OCI-LY3 (cell line): ENCODE measurements at regions not wholly inside any gene's neighbourhood (a gene's known extent, or its start where the extent isn't known, plus 50 kb on each side); places are given as distances from the start of the nearest gene placed in this dataset.

ENCODE experiments used
- H2AFZ ChIP-seq: fragments of 200-600, 300-600 bp; shearing (Covaris generic); 2 replicates; pipeline ENCODE4 v1.6.0; 2014; ENCODE audit warnings: antibody characterized with exemption, low read depth, low read length
- H3K27ac ChIP-seq: fragments of 200-600, 300-600 bp; sonication (generic); 2 replicates; pipeline ENCODE4 v1.5.1; 2014; ENCODE audit warnings: mild to moderate bottlenecking, low read length, moderate library complexity, mixed read lengths
- H3K27me3 ChIP-seq: fragments of 200-600, 300-600 bp; sonication (generic); 2 replicates; pipeline ENCODE4 v1.6.1; 2014; ENCODE audit warnings: low read depth, low read length, mixed read lengths
- H3K36me3 ChIP-seq: fragments of 200-600, 300-600 bp; sonication (generic); replicated peaks from 2 replicates; pipeline ENCODE3; 2014; ENCODE audit warnings: low read depth, low read length, mixed read lengths
- H3K4me1 ChIP-seq: fragments of 300-600, 200-600 bp; sonication (generic); 2 replicates; pipeline ENCODE4 v1.6.1; 2014; ENCODE audit warnings: low read length, mixed read lengths
- H3K4me2 ChIP-seq: fragments of 200-600, 300-600 bp; sonication (generic); 2 replicates; pipeline ENCODE4 v1.6.1; 2014; ENCODE audit warnings: low read length, mixed read lengths
- H3K4me3 ChIP-seq: fragments of 300-600, 200-600 bp; sonication (generic); 2 replicates; pipeline ENCODE4 v1.5.1; 2014; ENCODE audit warnings: antibody characterized with exemption, mild to moderate bottlenecking, low read length, moderate library complexity
- H3K79me2 ChIP-seq: fragments of 300-600, 200-600 bp; shearing (Covaris generic); 2 replicates; pipeline ENCODE4 v1.6.1; 2014; ENCODE audit warnings: mild to moderate bottlenecking, low read length, mixed read lengths
- H3K9ac ChIP-seq: fragments of 300-600, 200-600 bp; shearing (Covaris generic); 2 replicates; pipeline ENCODE4 v1.6.0; 2014; ENCODE audit warnings: mild to moderate bottlenecking, low read length, moderate library complexity
- H3K9me3 ChIP-seq: fragments of 200-600, 300-600 bp; shearing (Covaris generic); 2 replicates; pipeline ENCODE4 v1.6.1; 2014; ENCODE audit warnings: low read length, mixed read lengths; ENCODE audit not compliant: insufficient read depth
- H4K20me1 ChIP-seq: fragments of 200-600, 300-600 bp; sonication (generic); 2 replicates; pipeline ENCODE4 v1.6.1; 2016; ENCODE audit warnings: low read length, mixed read lengths; ENCODE audit not compliant: insufficient read depth
- CTCF ChIP-seq: fragments of 200-600, 300-600 bp; sonication (generic); IDR thresholded peaks from 2 replicates; pipeline ENCODE4 v1.5.1; 2014; ENCODE audit warnings: antibody characterized with exemption, low read length, low read depth
- EZH2phosphoT487 ChIP-seq: fragments of 200-600 bp; shearing (Covaris generic); IDR thresholded peaks from 2 replicates; pipeline ENCODE4 v1.6.1; 2018; ENCODE audit warnings: antibody characterized with exemption, mixed run types, low read depth

GRCh38 chr3:70811880-70812279 lies 499.4 kb upstream of the MDFIC2 start:
- Histone ChIP-seq H3K79me2 (no peaks in the 10 kb centered on the region), H3K4me1 (no peaks in the 10 kb centered on the region), H3K36me3 (no peaks in the 10 kb centered on the region), H3K9me3 (no peaks in the 10 kb centered on the region), H3K27me3 (0 out of 2 replicates have a peak, but pooled peaks cover 4% of the 10 kb centered on the region), H2AFZ (no peak overlapping the region), H3K27ac (no peak overlapping the region), H3K4me2 (no peak overlapping the region), H3K4me3 (no peak overlapping the region), H3K9ac (no peak overlapping the region), H4K20me1 (no peaks in the 10 kb centered on the region)
- TF ChIP-seq CTCF (no peak), EZH2phosphoT487 (no peak)

GRCh38 chr3:70808881-70809280 lies 496.4 kb upstream of the MDFIC2 start:
- no peak overlapping the region for H3K27ac ChIP-seq
- peaks cover 16% of the 10 kb centered on the region for H3K27me3 ChIP-seq
- H3K9ac ChIP-seq: no peak overlapping the region
- no peaks in the 10 kb centered on the region for H3K9me3 ChIP-seq
- TF ChIP-seq EZH2phosphoT487: no peak
- TF ChIP-seq CTCF: no peak
- no peaks in the 10 kb centered on the region for H4K20me1 ChIP-seq
- no peaks in the 10 kb centered on the region for H3K79me2 ChIP-seq
- H3K4me3 ChIP-seq: no peak overlapping the region
- H3K36me3 ChIP-seq: no peaks in the 10 kb centered on the region
- H2AFZ ChIP-seq: no peak overlapping the region
- H3K4me2 ChIP-seq: no peak overlapping the region
- H3K4me1 ChIP-seq: no peaks in the 10 kb centered on the region

GRCh38 chr3:70806556-70806955 lies 494.1 kb upstream of the MDFIC2 start:
- Histone ChIP-seq H4K20me1 (no peaks in the 10 kb centered on the region), H3K27me3 (peaks cover 16% of the 10 kb centered on the region), H3K9me3 (no peaks in the 10 kb centered on the region), H3K4me2 (no peak overlapping the region), H3K36me3 (no peaks in the 10 kb centered on the region), H3K27ac (no peak overlapping the region), H2AFZ (no peak overlapping the region), H3K9ac (no peak overlapping the region), H3K79me2 (no peaks in the 10 kb centered on the region), H3K4me3 (no peak overlapping the region), H3K4me1 (no peaks in the 10 kb centered on the region)
- TF ChIP-seq EZH2phosphoT487 (no peak), CTCF (no peak)

GRCh38 chr3:70806021-70806420 lies 493.6 kb upstream of the MDFIC2 start:
- no peak for TF ChIP-seq CTCF
- no peak for TF ChIP-seq EZH2phosphoT487
- Histone ChIP-seq H2AFZ (no peak overlapping the region), H3K79me2 (no peaks in the 10 kb centered on the region), H3K9ac (no peak overlapping the region), H3K9me3 (no peaks in the 10 kb centered on the region), H3K4me3 (no peak overlapping the region), H3K27ac (no peak overlapping the region), H3K4me1 (no peaks in the 10 kb centered on the region), H3K27me3 (peaks cover 16% of the 10 kb centered on the region), H3K4me2 (no peak overlapping the region), H3K36me3 (no peaks in the 10 kb centered on the region), H4K20me1 (no peaks in the 10 kb centered on the region)
